ENCODE measurements at regions not wholly inside any gene's neighbourhood (a gene's known extent, or its start where the extent isn't known, plus 50 kb on each side); places are given as distances from the start of the nearest gene placed in this dataset.

DNA sequence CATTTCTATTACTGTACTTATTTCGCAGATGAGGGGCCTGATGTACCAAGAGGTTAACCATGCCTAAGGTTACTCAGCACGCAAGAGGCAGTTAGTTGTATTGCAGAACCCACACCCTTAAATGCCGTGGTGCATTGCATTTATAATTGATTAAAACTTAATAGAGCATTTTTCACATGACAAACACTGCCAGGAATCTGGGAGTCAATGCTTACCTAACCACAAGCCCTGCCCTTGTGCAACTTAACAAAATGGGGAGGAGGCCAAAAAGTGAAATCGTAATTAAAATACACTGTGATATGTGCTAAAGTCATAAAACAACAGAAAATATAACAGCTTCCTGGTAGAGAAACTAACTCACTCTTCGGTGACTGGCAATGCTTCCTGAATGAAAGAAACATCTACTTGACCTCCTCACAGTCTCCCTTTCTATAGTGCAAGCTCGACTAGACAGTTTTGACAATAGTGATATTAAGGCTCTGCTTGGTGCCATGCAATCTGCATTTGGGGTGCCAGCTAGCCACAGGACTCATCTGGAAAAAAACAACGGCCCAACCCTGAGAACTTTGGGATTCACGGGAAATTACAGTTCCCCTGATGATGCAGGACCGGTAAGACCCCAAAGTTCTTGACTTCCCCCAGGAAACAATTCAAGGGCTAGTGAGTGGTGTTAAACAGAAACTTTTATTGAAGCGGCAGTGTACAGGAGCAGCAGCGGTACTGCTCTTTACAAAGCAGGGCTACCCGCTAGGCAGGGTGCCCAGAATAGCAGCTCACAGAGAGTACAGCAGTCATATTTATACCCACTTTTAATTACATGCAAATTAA lies 612.4 kb downstream of the TNS3 start:
- Mint-ChIP-seq H3K4me3 (no peak overlapping the region), H3K27me3 (ENCODE audit: low read depth) (peaks cover 3% of the 10 kb centered on the region), H3K27ac (peak overlapping the region in 1 of 3 experiments; percentile 23), H3K9me3 (peaks cover 22% of the 10 kb centered on the region), H3K36me3 (ENCODE audit: low read depth) (no peaks in the 10 kb centered on the region), H3K4me1 (no peaks in the 10 kb centered on the region)
- TF ChIP-seq CTCF (IDR thresholded peaks at IDR 0.05; ENCODE audit: unreplicated experiment in 3 of 3) = no peak

- H3K36me3 Mint-ChIP-seq (ENCODE audit: low read depth) = peaks cover 10% of the 10 kb centered on the region
- peaks cover 3% of the 10 kb centered on the region for H3K27me3 Mint-ChIP-seq (ENCODE audit: low read depth)
- H3K4me1 Mint-ChIP-seq = no peaks in the 10 kb centered on the region
- TF ChIP-seq CTCF (IDR thresholded peaks at IDR 0.05; ENCODE audit: unreplicated experiment in 3 of 3) = no peak
- no peak overlapping the region for H3K4me3 Mint-ChIP-seq
- no peak overlapping the region for H3K27ac Mint-ChIP-seq
- peaks cover 33% of the 10 kb centered on the region for H3K9me3 Mint-ChIP-seq
These were observed 613.9 kb downstream of the TNS3 start for GRCh38 chr7:46968003-46968402.

- H3K9me3 Mint-ChIP-seq = peaks cover 59% of the 10 kb centered on the region
These were observed 618.2 kb downstream of the TNS3 start for GRCh38 chr7:46963719-46964118.

GRCh38 chr7:46960970-46961369 lies 620.9 kb downstream of the TNS3 start:
- TF ChIP-seq CTCF (IDR thresholded peaks at IDR 0.05; ENCODE audit: unreplicated experiment in 3 of 3) = no peak
- Mint-ChIP-seq H3K36me3 (ENCODE audit: low read depth) (peaks cover 26% of the 10 kb centered on the region), H3K27ac (peak overlapping the region in 1 of 3 experiments; percentile 80), H3K9me3 (peaks cover 50% of the 10 kb centered on the region), H3K4me1 (peaks cover 5% of the 10 kb centered on the region), H3K27me3 (ENCODE audit: low read depth) (no peaks in the 10 kb centered on the region), H3K4me3 (no peak overlapping the region)

More at GRCh38 chr7:46963719-46964118, 618.2 kb downstream of the TNS3 start:
- Mint-ChIP-seq H3K27ac (no peak overlapping the region), H3K36me3 (ENCODE audit: low read depth) (peaks cover 26% of the 10 kb centered on the region), H3K4me3 (no peak overlapping the region), H3K4me1 (no peaks in the 10 kb centered on the region), H3K27me3 (ENCODE audit: low read depth) (no peaks in the 10 kb centered on the region)
- TF ChIP-seq CTCF (IDR thresholded peaks at IDR 0.05; ENCODE audit: unreplicated experiment in 3 of 3) = no peak

DNA sequence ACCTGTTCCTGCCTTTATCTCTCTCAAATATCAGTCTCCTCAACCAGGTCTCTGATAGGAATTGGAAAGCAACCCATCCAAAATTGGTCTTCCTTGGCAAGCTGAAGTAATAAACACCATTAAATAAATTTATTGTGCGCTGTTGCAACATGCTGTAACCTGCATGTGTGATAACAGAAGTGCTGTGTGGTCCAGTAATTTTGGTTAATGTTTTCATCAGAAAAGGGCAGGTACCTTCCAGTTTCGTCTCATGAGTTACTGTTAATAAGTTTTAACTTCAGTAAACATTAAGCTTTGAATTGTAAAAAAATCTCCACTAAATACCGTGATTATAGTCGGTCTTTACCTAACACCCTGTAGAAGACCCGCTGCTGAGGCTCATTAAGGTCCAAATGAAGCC lies 624.7 kb downstream of the TNS3 start:
- Mint-ChIP-seq H3K36me3 (ENCODE audit: low read depth) (peaks cover 13% of the 10 kb centered on the region), H3K4me3 (no peak overlapping the region), H3K4me1 (peaks cover 35% of the 10 kb centered on the region), H3K9me3 (peaks cover 20% of the 10 kb centered on the region), H3K27ac (no peak overlapping the region), H3K27me3 (ENCODE audit: low read depth) (no peaks in the 10 kb centered on the region)
- no peak for TF ChIP-seq CTCF (IDR thresholded peaks at IDR 0.05; ENCODE audit: unreplicated experiment in 3 of 3)

- Mint-ChIP-seq H3K4me3 (no peak overlapping the region), H3K9me3 (peaks cover 14% of the 10 kb centered on the region), H3K27me3 (ENCODE audit: low read depth) (no peaks in the 10 kb centered on the region), H3K4me1 (peaks cover 35% of the 10 kb centered on the region), H3K27ac (peak overlapping the region; percentile 53 to 81 (median 79)), H3K36me3 (ENCODE audit: low read depth) (peaks cover 5% of the 10 kb centered on the region)
- no peak for TF ChIP-seq CTCF (IDR thresholded peaks at IDR 0.05; ENCODE audit: unreplicated experiment in 3 of 3)
These were observed 626.4 kb downstream of the TNS3 start for GRCh38 chr7:46955531-46955930.

Data from nephron (organoid).